IPS-18a (cell line): ENCODE measurements at regions not wholly inside any gene's neighbourhood (a gene's known extent, or its start where the extent isn't known, plus 50 kb on each side); places are given as distances from the start of the nearest gene placed in this dataset.

Experiments
- H3K27ac ChIP-seq: one replicate; pipeline ENCODE4 v1.5.1; 2013; ENCODE audit warnings: low read length
- H3K27me3 ChIP-seq: one replicate; pipeline ENCODE4 v1.6.1; 2013; ENCODE audit warnings: mild to moderate bottlenecking, low read length; ENCODE audit not compliant: control insufficient read depth, insufficient read depth
- H3K36me3 ChIP-seq: one replicate; pipeline ENCODE4 v1.6.1; 2013; ENCODE audit warnings: low read depth, low read length; ENCODE audit not compliant: control insufficient read depth
- H3K4me1 ChIP-seq: one replicate; pipeline ENCODE4 v1.6.1; 2013; ENCODE audit warnings: low read depth, low read length; ENCODE audit not compliant: control insufficient read depth
- H3K4me3 ChIP-seq: one replicate; pipeline ENCODE4 v1.5.1; 2013; ENCODE audit warnings: low read length
- H3K9ac ChIP-seq: one replicate; pipeline ENCODE4 v1.6.1; 2013; ENCODE audit warnings: mild to moderate bottlenecking, low read length, moderate library complexity
- H3K9me3 ChIP-seq: one replicate; pipeline ENCODE4 v1.6.1; 2013; ENCODE audit warnings: low read depth, low read length; ENCODE audit not compliant: control insufficient read depth

DNA sequence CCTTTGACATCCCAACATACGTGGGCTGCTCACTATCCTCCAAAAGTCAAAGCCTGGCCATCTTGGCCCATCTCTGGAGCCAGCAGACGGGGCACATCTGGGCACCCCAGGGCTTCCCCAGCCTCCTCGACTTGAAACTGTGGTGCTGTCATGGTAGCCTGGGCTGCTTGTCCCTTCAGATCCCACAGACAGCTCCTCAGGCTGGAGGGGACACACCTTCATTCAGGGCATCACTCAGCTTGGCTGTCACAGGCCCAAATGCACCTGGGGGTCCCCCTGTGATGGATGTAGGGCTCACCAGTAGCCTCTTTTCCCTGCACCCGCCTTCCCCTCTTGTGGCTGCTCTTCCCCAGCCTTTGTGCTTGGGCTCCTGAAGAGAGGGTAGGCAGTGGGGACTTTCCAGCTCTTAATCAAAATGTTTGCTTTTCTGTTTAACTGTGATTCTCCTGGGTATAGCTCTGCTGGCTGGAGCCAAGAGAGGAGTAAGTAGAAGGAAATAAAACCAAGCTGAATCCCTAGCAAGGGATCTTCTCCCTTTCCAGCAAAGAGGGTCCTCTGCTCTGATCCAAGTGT, 92.3 kb downstream of the GYPC start:
- H3K9ac ChIP-seq, result no peak overlapping the region
- no peak overlapping the region for H3K4me3 ChIP-seq
- no peak overlapping the region for H3K27ac ChIP-seq
- H3K27me3 ChIP-seq, result no peaks in the 10 kb centered on the region
- no peaks in the 10 kb centered on the region for H3K4me1 ChIP-seq
- no peaks in the 10 kb centered on the region for H3K9me3 ChIP-seq
- H3K36me3 ChIP-seq, result no peaks in the 10 kb centered on the region

GRCh38 chr2:126748929-126749518, 93.1 kb downstream of the GYPC start:
- Histone ChIP-seq H3K4me1 (peaks cover 4% of the 10 kb centered on the region), H3K36me3 (no peaks in the 10 kb centered on the region)

GRCh38 chr2:126749537-126749936, 93.6 kb downstream of the GYPC start:
- peaks cover 6% of the 10 kb centered on the region for H3K4me1 ChIP-seq
- no peak overlapping the region for H3K4me3 ChIP-seq
- H3K9me3 ChIP-seq, result no peaks in the 10 kb centered on the region
- H3K36me3 ChIP-seq, result no peaks in the 10 kb centered on the region
- no peaks in the 10 kb centered on the region for H3K27me3 ChIP-seq
- H3K9ac ChIP-seq, result no peak overlapping the region
- H3K27ac ChIP-seq, result no peak overlapping the region

More at GRCh38 chr2:126748929-126749518, 93.1 kb downstream of the GYPC start:
- no peaks in the 10 kb centered on the region for H3K27me3 ChIP-seq
- H3K9ac ChIP-seq, result no peak overlapping the region
- no peaks in the 10 kb centered on the region for H3K9me3 ChIP-seq
- H3K27ac ChIP-seq, result no peak overlapping the region
- H3K4me3 ChIP-seq, result no peak overlapping the region

- Histone ChIP-seq H3K27me3 (no peaks in the 10 kb centered on the region), H3K9me3 (no peaks in the 10 kb centered on the region), H3K27ac (no peak overlapping the region), H3K4me1 (peaks cover 6% of the 10 kb centered on the region), H3K36me3 (no peaks in the 10 kb centered on the region), H3K9ac (no peak overlapping the region), H3K4me3 (no peak overlapping the region)
These were observed 94.5 kb downstream of the GYPC start for GRCh38 chr2:126750506-126750905.

- Histone ChIP-seq H3K4me1 (peaks cover 6% of the 10 kb centered on the region), H3K36me3 (no peaks in the 10 kb centered on the region), H3K27ac (no peak overlapping the region), H3K4me3 (no peak overlapping the region), H3K27me3 (no peaks in the 10 kb centered on the region), H3K9me3 (no peaks in the 10 kb centered on the region), H3K9ac (no peak overlapping the region)
These were observed 95.5 kb downstream of the GYPC start for GRCh38 chr2:126751477-126751876.

DNA sequence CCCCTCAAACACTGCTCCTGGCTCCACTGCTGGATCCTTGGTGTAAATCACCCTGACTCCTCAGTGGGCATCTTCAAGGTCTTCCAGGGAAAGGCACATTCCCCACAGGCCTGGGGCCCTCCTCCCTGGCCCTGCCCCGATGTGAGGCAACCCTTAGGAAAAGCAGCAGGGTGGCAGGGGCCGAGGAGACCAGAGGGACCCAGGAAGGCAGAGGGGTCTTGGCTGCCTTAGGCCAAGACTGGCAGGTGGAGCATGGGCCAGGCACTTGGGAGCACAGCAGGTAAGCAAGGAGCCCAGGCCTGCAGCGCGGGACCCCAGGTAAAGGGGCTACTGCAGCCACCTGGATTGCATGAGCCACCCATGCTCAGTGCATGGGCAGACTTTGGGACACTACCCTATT, 96.9 kb downstream of the GYPC start:
- Histone ChIP-seq H3K9ac (no peak overlapping the region), H3K36me3 (no peaks in the 10 kb centered on the region), H3K27me3 (no peaks in the 10 kb centered on the region), H3K9me3 (no peaks in the 10 kb centered on the region), H3K27ac (no peak overlapping the region), H3K4me1 (peaks cover 6% of the 10 kb centered on the region), H3K4me3 (no peak overlapping the region)

DNA sequence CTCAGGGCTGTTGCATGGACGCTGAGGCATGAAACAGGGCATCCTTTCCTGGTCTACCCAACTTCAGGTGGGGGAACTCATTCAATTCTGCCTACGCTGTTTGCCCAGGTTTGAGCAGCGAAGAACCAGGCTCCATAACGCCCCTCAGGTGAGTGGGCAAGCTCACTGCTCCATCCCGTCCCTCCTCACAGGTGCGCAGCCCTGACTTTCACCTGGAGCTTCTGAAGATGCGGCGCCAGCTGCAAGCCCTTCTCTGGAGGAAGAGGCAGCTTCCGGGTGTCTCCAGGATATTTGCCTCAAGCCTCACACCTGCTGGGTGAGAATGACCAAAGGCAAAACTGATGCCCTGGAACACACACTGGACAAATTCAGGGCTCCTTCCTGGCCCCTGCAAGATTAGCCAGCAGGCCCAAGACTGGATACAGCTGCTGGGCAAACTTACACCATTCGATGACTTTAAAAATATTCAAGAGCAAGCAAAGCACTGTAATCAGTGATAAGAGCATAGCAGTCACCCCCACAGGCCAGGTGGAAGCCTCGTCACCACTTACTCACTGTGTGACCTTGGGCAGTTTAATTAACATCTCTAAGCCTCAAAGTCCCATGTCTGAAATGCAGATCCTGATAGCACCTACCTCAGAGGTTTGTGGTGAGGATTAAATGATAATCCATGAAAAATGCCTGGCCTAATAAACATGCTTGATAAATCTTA, 97.7 kb downstream of the GYPC start:
- no peak overlapping the region for H3K4me3 ChIP-seq
- H3K36me3 ChIP-seq, result no peaks in the 10 kb centered on the region
- H3K4me1 ChIP-seq, result peaks cover 13% of the 10 kb centered on the region
- H3K9ac ChIP-seq, result no peak overlapping the region
- no peaks in the 10 kb centered on the region for H3K9me3 ChIP-seq
- H3K27ac ChIP-seq, result no peak overlapping the region
- H3K27me3 ChIP-seq, result no peaks in the 10 kb centered on the region

DNA sequence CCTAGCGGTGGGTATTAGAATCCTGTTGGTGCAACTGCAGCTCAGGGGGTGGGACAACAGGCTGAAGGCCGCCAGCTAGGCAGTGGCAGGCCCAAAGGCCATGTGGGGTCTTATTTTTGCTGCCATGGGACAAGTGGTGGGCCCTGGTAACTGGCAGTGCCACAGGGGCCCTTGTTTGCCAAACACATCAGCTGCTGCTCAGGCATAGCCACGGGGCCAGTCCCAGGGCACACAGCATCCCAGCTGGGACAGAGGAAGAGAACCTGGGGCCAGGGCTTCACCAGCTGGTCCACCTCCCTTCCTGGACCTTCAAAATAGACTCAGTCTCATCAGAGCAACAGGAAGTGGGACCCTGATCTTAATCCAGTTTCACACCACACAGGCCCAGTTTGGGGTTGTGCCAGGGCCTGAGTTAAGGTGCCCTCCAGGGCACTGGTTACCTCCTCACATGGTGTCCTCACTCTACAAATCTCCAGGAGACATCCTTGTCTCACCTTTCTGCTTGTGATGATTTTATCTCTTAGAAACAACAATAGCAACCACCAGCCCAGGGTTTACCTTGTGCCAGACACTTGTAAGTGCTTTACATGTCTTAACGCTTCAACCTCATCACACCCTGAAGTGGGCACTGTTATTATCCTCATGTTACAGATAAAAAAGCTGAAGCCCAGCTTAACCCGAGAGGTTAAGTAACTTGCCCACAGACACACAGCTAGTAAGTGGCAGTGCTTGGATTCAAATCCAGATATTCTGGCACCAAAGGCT, 98.5 kb downstream of the GYPC start:
- Histone ChIP-seq H3K4me3 (no peak overlapping the region), H3K4me1 (peaks cover 14% of the 10 kb centered on the region), H3K9me3 (no peaks in the 10 kb centered on the region), H3K36me3 (no peaks in the 10 kb centered on the region), H3K27ac (no peak overlapping the region), H3K9ac (no peak overlapping the region), H3K27me3 (no peaks in the 10 kb centered on the region)

GRCh38 chr2:126756125-126756524, 100.2 kb downstream of the GYPC start:
- no peak overlapping the region for H3K9ac ChIP-seq
- H3K36me3 ChIP-seq, result no peaks in the 10 kb centered on the region
- no peak overlapping the region for H3K27ac ChIP-seq
- H3K4me3 ChIP-seq, result no peak overlapping the region
- H3K27me3 ChIP-seq, result no peaks in the 10 kb centered on the region
- no peaks in the 10 kb centered on the region for H3K9me3 ChIP-seq
- H3K4me1 ChIP-seq, result peaks cover 14% of the 10 kb centered on the region

DNA sequence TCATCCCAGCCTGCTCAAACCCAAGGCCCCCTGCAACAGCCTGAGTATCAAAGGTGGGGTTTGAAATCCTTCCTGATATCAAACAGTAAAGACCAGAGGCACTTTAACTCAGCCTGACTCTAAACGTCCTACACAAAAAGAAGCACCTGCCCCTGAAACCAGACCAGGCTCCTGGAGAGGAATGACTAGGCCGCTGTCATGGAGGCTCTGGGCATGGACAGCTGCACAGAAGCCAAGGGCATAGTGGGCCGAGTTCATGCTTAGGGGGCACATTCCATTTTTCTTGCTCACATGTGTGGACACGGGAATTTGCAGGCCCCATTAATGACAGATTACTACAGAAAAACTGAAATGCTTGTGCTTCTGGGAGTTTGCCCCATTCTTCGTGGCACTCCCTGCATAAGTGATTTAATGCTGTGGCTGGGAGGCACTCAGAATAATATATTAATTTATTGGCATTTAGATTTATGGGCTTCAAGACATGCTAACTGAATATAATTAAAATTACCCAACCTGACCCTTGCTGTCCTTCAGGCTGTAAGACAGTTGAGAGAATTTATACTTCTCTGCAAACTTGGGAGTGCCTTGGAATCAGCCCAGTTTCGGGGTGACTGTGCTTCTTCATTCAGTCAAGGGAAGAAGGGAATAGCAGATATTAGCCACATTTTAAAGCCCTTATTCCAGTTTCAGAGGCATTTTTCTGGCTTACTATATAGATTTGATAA, 105.5 kb downstream of the GYPC start:
- no peaks in the 10 kb centered on the region for H3K36me3 ChIP-seq

More for the DNA sequence above, 105.5 kb downstream of the GYPC start:
- no peak overlapping the region for H3K4me3 ChIP-seq
- H3K27me3 ChIP-seq, result no peaks in the 10 kb centered on the region
- no peak overlapping the region for H3K27ac ChIP-seq
- no peak overlapping the region for H3K9ac ChIP-seq
- no peaks in the 10 kb centered on the region for H3K9me3 ChIP-seq
- peaks cover 8% of the 10 kb centered on the region for H3K4me1 ChIP-seq
